BLaER1 (cell line): ENCODE measurements at regions not wholly inside any gene's neighbourhood (a gene's known extent, or its start where the extent isn't known, plus 50 kb on each side); places are given as distances from the start of the nearest gene placed in this dataset.

Source experiments
- H3K27ac ChIP-seq: shearing (Covaris generic); formaldehyde crosslinking; 2 replicates; pipeline ENCODE4 v1.8.1; 2022
- H3K27me3 ChIP-seq: shearing (Covaris generic); formaldehyde crosslinking; 2 replicates; pipeline ENCODE4 v1.8.1; 2022
- H3K36me3 ChIP-seq: shearing (Covaris generic); formaldehyde crosslinking; 2 replicates; pipeline ENCODE4 v1.8.1; 2022
- H3K4me1 ChIP-seq: shearing (Covaris generic); formaldehyde crosslinking; 2 replicates; pipeline ENCODE4 v1.8.1; 2022
- H3K4me2 ChIP-seq: shearing (Covaris generic); formaldehyde crosslinking; 2 replicates; pipeline ENCODE4 v1.8.1; 2022
- H3K4me3 ChIP-seq: shearing (Covaris generic); formaldehyde crosslinking; 2 replicates; pipeline ENCODE4 v1.8.1; 2022
- H3K9ac ChIP-seq: shearing (Covaris generic); formaldehyde crosslinking; 2 replicates; pipeline ENCODE4 v1.8.1; 2022
- H3K9me3 ChIP-seq: shearing (Covaris generic); formaldehyde crosslinking; 2 replicates; pipeline ENCODE4 v1.8.1; 2022
- H4K20me1 ChIP-seq: shearing (Covaris generic); formaldehyde crosslinking; 2 replicates; pipeline ENCODE4 v1.8.1; 2022
- Cebpa-rat ChIP-seq: shearing (Covaris generic); IDR thresholded peaks from 2 replicates; pipeline ENCODE4 v1.8.1; 2022

- Histone ChIP-seq H3K4me1 (no peaks in the 10 kb centered on the region), H3K27me3 (no peaks in the 10 kb centered on the region), H3K27ac (no peak overlapping the region), H3K9ac (no peak overlapping the region), H3K4me3 (no peak overlapping the region), H3K36me3 (no peaks in the 10 kb centered on the region), H4K20me1 (no peaks in the 10 kb centered on the region), H3K4me2 (no peak overlapping the region), H3K9me3 (no peaks in the 10 kb centered on the region)
- no peak for TF ChIP-seq Cebpa-rat
These were observed 323.8 kb downstream of the AMY1C start for GRCh38 chr1:104073463-104073902.

- TF ChIP-seq Cebpa-rat, result no peak
- no peak overlapping the region for H3K4me3 ChIP-seq
- H3K4me2 ChIP-seq, result no peak overlapping the region
- H3K9ac ChIP-seq, result no peak overlapping the region
- no peaks in the 10 kb centered on the region for H3K4me1 ChIP-seq
- H4K20me1 ChIP-seq, result no peaks in the 10 kb centered on the region
- H3K36me3 ChIP-seq, result no peaks in the 10 kb centered on the region
- no peaks in the 10 kb centered on the region for H3K9me3 ChIP-seq
- H3K27me3 ChIP-seq, result no peaks in the 10 kb centered on the region
- H3K27ac ChIP-seq, result no peak overlapping the region
These were observed 332.5 kb downstream of the AMY1C start for GRCh38 chr1:104082221-104082620.

- no peaks in the 10 kb centered on the region for H4K20me1 ChIP-seq
- H3K4me2 ChIP-seq, result no peak overlapping the region
- H3K27me3 ChIP-seq, result no peaks in the 10 kb centered on the region
- no peak for TF ChIP-seq Cebpa-rat
- H3K27ac ChIP-seq, result no peak overlapping the region
- H3K4me1 ChIP-seq, result no peaks in the 10 kb centered on the region
- H3K9ac ChIP-seq, result no peak overlapping the region
- H3K9me3 ChIP-seq, result no peaks in the 10 kb centered on the region
- H3K36me3 ChIP-seq, result no peaks in the 10 kb centered on the region
- no peak overlapping the region for H3K4me3 ChIP-seq
These were observed 334.7 kb downstream of the AMY1C start for GRCh38 chr1:104084380-104084779.

DNA sequence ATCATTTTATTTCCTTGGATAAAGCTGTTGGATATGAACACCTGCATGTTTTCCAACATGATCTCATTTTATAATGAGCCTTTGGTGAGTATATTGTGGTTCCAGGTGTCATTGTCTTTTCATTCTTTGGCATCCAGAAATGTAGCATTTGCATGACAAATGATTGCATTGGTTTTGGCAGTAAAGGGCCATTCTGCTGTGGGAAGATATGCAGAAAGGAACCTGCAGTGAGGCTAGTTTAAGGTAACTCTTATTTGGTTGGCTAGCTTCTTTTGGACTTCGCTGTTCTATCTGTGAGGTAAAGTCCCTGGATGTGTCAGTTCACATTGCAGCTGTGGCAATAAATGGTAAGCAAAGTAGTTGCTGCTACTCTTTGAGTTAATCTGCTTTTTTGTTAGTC lies 343.0 kb downstream of the AMY1C start:
- no peaks in the 10 kb centered on the region for H3K27me3 ChIP-seq
- H3K27ac ChIP-seq, result no peak overlapping the region
- H3K4me1 ChIP-seq, result no peaks in the 10 kb centered on the region
- H3K9ac ChIP-seq, result no peak overlapping the region
- TF ChIP-seq Cebpa-rat, result no peak
- H3K4me3 ChIP-seq, result no peak overlapping the region
- no peaks in the 10 kb centered on the region for H3K9me3 ChIP-seq
- no peak overlapping the region for H3K4me2 ChIP-seq
- H3K36me3 ChIP-seq, result no peaks in the 10 kb centered on the region
- H4K20me1 ChIP-seq, result no peaks in the 10 kb centered on the region

DNA sequence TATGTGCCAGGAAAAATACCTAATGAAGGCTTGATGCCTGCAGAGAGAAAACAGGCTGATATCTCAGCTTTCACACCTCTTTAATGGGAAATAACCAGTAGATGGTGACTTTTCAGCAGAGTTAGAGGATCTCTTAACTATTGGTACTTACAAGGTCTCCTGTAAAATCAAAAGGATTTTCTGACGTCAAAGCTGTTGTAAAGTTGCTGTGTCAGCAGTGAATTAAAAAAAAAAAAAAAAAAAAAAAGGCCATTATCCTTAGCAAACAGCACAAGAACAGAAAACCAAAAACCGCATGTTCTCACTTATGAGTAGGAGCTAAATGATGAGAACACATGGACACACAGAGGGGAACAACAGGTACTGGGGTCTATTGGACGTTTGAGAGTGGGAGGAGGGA lies 349.1 kb downstream of the AMY1C start:
- no peak overlapping the region for H3K4me2 ChIP-seq
- no peaks in the 10 kb centered on the region for H3K9me3 ChIP-seq
- no peak overlapping the region for H3K9ac ChIP-seq
- H3K27ac ChIP-seq, result no peak overlapping the region
- no peak for TF ChIP-seq Cebpa-rat
- H3K36me3 ChIP-seq, result no peaks in the 10 kb centered on the region
- H3K27me3 ChIP-seq, result no peaks in the 10 kb centered on the region
- no peak overlapping the region for H3K4me3 ChIP-seq
- H3K4me1 ChIP-seq, result no peaks in the 10 kb centered on the region
- no peaks in the 10 kb centered on the region for H4K20me1 ChIP-seq

GRCh38 chr1:104100115-104100514 lies 350.4 kb downstream of the AMY1C start:
- no peak overlapping the region for H3K9ac ChIP-seq
- H3K4me1 ChIP-seq, result no peaks in the 10 kb centered on the region
- no peak overlapping the region for H3K4me3 ChIP-seq
- H3K4me2 ChIP-seq, result no peak overlapping the region
- TF ChIP-seq Cebpa-rat, result no peak
- no peaks in the 10 kb centered on the region for H3K27me3 ChIP-seq
- no peak overlapping the region for H3K27ac ChIP-seq
- H3K9me3 ChIP-seq, result no peaks in the 10 kb centered on the region
- no peaks in the 10 kb centered on the region for H3K36me3 ChIP-seq
- no peaks in the 10 kb centered on the region for H4K20me1 ChIP-seq

DNA sequence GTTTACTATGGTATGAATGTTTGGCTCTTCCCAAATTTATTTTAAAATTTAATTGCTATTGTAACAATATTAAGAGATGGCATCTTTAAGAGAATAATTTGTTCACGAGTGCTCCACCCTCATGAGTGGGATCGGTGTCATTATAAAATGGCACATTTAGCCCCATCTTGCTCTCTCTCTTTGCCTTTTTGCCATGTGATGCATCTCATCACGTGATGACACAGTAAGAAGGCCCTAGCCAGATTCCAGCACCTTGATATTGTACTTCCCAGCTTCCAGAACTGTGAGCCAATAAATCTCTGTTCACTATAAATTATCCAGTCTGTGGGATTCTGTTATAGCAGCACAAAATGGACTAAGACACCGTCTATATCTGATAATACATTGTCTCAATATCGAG lies 355.8 kb downstream of the AMY1C start:
- no peaks in the 10 kb centered on the region for H3K9me3 ChIP-seq
- H3K36me3 ChIP-seq, result no peaks in the 10 kb centered on the region
- no peak overlapping the region for H3K27ac ChIP-seq
- TF ChIP-seq Cebpa-rat, result no peak
- H3K9ac ChIP-seq, result no peak overlapping the region
- no peak overlapping the region for H3K4me3 ChIP-seq
- H3K4me2 ChIP-seq, result no peak overlapping the region
- no peaks in the 10 kb centered on the region for H3K27me3 ChIP-seq
- no peaks in the 10 kb centered on the region for H3K4me1 ChIP-seq
- H4K20me1 ChIP-seq, result no peaks in the 10 kb centered on the region

- Histone ChIP-seq H3K9me3 (no peaks in the 10 kb centered on the region), H3K27me3 (no peaks in the 10 kb centered on the region), H4K20me1 (no peaks in the 10 kb centered on the region), H3K4me1 (no peaks in the 10 kb centered on the region), H3K27ac (no peak overlapping the region), H3K9ac (no peak overlapping the region), H3K4me3 (no peak overlapping the region), H3K4me2 (no peak overlapping the region), H3K36me3 (no peaks in the 10 kb centered on the region)
- TF ChIP-seq Cebpa-rat, result no peak
These were observed 370.8 kb downstream of the AMY1C start for GRCh38 chr1:104120525-104120924.

GRCh38 chr1:104121271-104121670 lies 371.6 kb downstream of the AMY1C start:
- Histone ChIP-seq H4K20me1 (no peaks in the 10 kb centered on the region), H3K9ac (no peak overlapping the region), H3K27ac (no peak overlapping the region), H3K36me3 (no peaks in the 10 kb centered on the region), H3K27me3 (no peaks in the 10 kb centered on the region), H3K9me3 (no peaks in the 10 kb centered on the region), H3K4me3 (no peak overlapping the region), H3K4me1 (no peaks in the 10 kb centered on the region), H3K4me2 (no peak overlapping the region)
- TF ChIP-seq Cebpa-rat, result no peak

DNA sequence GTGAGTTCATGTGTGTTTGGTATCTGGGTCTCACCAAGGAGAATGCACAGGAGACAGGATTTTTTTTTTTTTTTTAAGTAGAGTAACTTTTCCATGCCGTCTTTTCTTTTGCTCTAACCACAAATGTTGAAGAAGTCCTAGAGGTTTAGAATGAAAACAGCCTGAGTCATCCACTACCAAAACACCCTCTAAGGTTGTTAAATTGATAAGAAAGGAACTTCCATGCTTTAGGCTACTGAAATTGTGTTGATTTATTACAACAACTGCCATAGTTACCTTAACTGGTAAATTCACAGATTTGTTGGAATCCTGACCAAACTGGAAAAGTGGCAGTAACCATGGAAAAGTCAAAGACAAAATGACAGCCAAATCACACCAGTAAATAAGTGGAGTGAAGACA lies 375.6 kb downstream of the AMY1C start:
- no peaks in the 10 kb centered on the region for H3K4me1 ChIP-seq
- no peaks in the 10 kb centered on the region for H3K36me3 ChIP-seq
- no peak overlapping the region for H3K4me3 ChIP-seq
- H3K9me3 ChIP-seq, result no peaks in the 10 kb centered on the region
- no peak overlapping the region for H3K27ac ChIP-seq
- H3K4me2 ChIP-seq, result no peak overlapping the region
- H3K27me3 ChIP-seq, result no peaks in the 10 kb centered on the region
- H4K20me1 ChIP-seq, result no peaks in the 10 kb centered on the region
- no peak for TF ChIP-seq Cebpa-rat
- no peak overlapping the region for H3K9ac ChIP-seq

- no peaks in the 10 kb centered on the region for H3K4me1 ChIP-seq
- H3K36me3 ChIP-seq, result no peaks in the 10 kb centered on the region
- H4K20me1 ChIP-seq, result no peaks in the 10 kb centered on the region
- no peaks in the 10 kb centered on the region for H3K27me3 ChIP-seq
- H3K9me3 ChIP-seq, result no peaks in the 10 kb centered on the region
- no peak overlapping the region for H3K4me2 ChIP-seq
- TF ChIP-seq Cebpa-rat, result no peak
- no peak overlapping the region for H3K4me3 ChIP-seq
- no peak overlapping the region for H3K27ac ChIP-seq
- no peak overlapping the region for H3K9ac ChIP-seq
These were observed 376.3 kb downstream of the AMY1C start for GRCh38 chr1:104125970-104126369.
